Stimulated activated naive CD8-positive, alpha-beta T cell treated with anti-CD3 and anti-CD28 coated beads, Interleukin-15, Interleukin-2, amounts not matched to agents 100 ng/mL and 50 ng/mL, for 24 hours (primary cell): ENCODE measurements at regions not wholly inside any gene's neighbourhood (a gene's known extent, or its start where the extent isn't known, plus 50 kb on each side); places are given as distances from the start of the nearest gene placed in this dataset.
A peak's percentile ranks its signal among the peaks of the same experiment; 100 is the strongest.
"Not testable (repeated sequence)": the region's sequence is repeated elsewhere in the genome, so short reads cannot be mapped to it uniquely, and the experiment has no call there.

Experiments used
- H3K27ac Mint-ChIP-seq: one replicate; pipeline ENCODE4 v1.8.0; 2021; ENCODE audit warnings: mild to moderate bottlenecking, mixed read lengths
- H3K27me3 Mint-ChIP-seq: one replicate; pipeline ENCODE4 v1.8.0; 2021; ENCODE audit warnings: mixed read lengths
- H3K36me3 Mint-ChIP-seq: one replicate; pipeline ENCODE4 v1.8.0; 2021; ENCODE audit warnings: low read depth, mixed read lengths
- H3K4me1 Mint-ChIP-seq: one replicate; pipeline ENCODE4 v1.8.0; 2021; ENCODE audit warnings: low read depth, mixed read lengths
- H3K4me3 Mint-ChIP-seq: one replicate; pipeline ENCODE4 v1.8.0; 2021; ENCODE audit warnings: mild to moderate bottlenecking, mixed read lengths
- H3K9me3 Mint-ChIP-seq: one replicate; pipeline ENCODE4 v1.8.0; 2021; ENCODE audit warnings: mixed read lengths

- Mint-ChIP-seq H3K4me3 (peak overlapping the region; percentile 40), H3K36me3 (peaks cover 12% of the 10 kb centered on the region), H3K4me1 (peaks cover 86% of the 10 kb centered on the region), H3K27me3 (no peaks in the 10 kb centered on the region), H3K9me3 (peaks cover 3% of the 10 kb centered on the region), H3K27ac (peak overlapping the region; percentile 93)
Observed at GRCh38 chr12:47415054-47415453, 290.8 kb downstream of the RPAP3 start.

- Mint-ChIP-seq H3K4me1 (peaks cover 86% of the 10 kb centered on the region), H3K9me3 (peaks cover 3% of the 10 kb centered on the region), H3K4me3 (peak overlapping the region; percentile 40), H3K36me3 (peaks cover 10% of the 10 kb centered on the region), H3K27me3 (no peaks in the 10 kb centered on the region), H3K27ac (peak overlapping the region; percentile 93)
Observed at GRCh38 chr12:47414511-47414910, 291.3 kb downstream of the RPAP3 start.

GRCh38 chr12:47413806-47414205 lies 292.0 kb downstream of the RPAP3 start:
- H3K4me1 Mint-ChIP-seq: peaks cover 86% of the 10 kb centered on the region
- H3K9me3 Mint-ChIP-seq: peaks cover 3% of the 10 kb centered on the region
- H3K27ac Mint-ChIP-seq: peak overlapping the region; percentile 90
- no peak overlapping the region for H3K4me3 Mint-ChIP-seq
- H3K27me3 Mint-ChIP-seq: no peaks in the 10 kb centered on the region
- H3K36me3 Mint-ChIP-seq: peaks cover 10% of the 10 kb centered on the region

- Mint-ChIP-seq H3K27ac (peak overlapping the region; percentile 90), H3K36me3 (peaks cover 10% of the 10 kb centered on the region), H3K9me3 (peaks cover 3% of the 10 kb centered on the region), H3K4me3 (peak overlapping the region; percentile 1), H3K27me3 (no peaks in the 10 kb centered on the region), H3K4me1 (peaks cover 88% of the 10 kb centered on the region)
Observed at GRCh38 chr12:47412601-47413236, 293.1 kb downstream of the RPAP3 start.

- no peaks in the 10 kb centered on the region for H3K27me3 Mint-ChIP-seq
- peaks cover 10% of the 10 kb centered on the region for H3K36me3 Mint-ChIP-seq
- peaks cover 3% of the 10 kb centered on the region for H3K9me3 Mint-ChIP-seq
- H3K27ac Mint-ChIP-seq: no peak overlapping the region
- H3K4me3 Mint-ChIP-seq: no peak overlapping the region
- H3K4me1 Mint-ChIP-seq: peaks cover 94% of the 10 kb centered on the region
Observed at GRCh38 chr12:47411966-47412365, 293.9 kb downstream of the RPAP3 start.

GRCh38 chr12:47410862-47411261 lies 295.0 kb downstream of the RPAP3 start:
- Mint-ChIP-seq H3K9me3 (peaks cover 3% of the 10 kb centered on the region), H3K4me3 (no peak overlapping the region), H3K4me1 (peaks cover 92% of the 10 kb centered on the region), H3K27ac (peak overlapping the region; percentile 29), H3K27me3 (no peaks in the 10 kb centered on the region), H3K36me3 (peaks cover 9% of the 10 kb centered on the region)

GRCh38 chr12:47410383-47410782 lies 295.4 kb downstream of the RPAP3 start:
- peaks cover 9% of the 10 kb centered on the region for H3K36me3 Mint-ChIP-seq
- H3K27me3 Mint-ChIP-seq: no peaks in the 10 kb centered on the region
- H3K4me1 Mint-ChIP-seq: peaks cover 91% of the 10 kb centered on the region
- H3K4me3 Mint-ChIP-seq: no peak overlapping the region
- H3K9me3 Mint-ChIP-seq: peaks cover 4% of the 10 kb centered on the region
- peak overlapping the region; percentile 29 for H3K27ac Mint-ChIP-seq

GRCh38 chr12:47409310-47409987 lies 296.4 kb downstream of the RPAP3 start:
- H3K4me3 Mint-ChIP-seq: no peak overlapping the region
- peak overlapping the region; percentile 12 for H3K27ac Mint-ChIP-seq
- peaks cover 82% of the 10 kb centered on the region for H3K4me1 Mint-ChIP-seq

GRCh38 chr12:47408171-47408871 lies 297.5 kb downstream of the RPAP3 start:
- H3K4me3 Mint-ChIP-seq: no peak overlapping the region
- peaks cover 4% of the 10 kb centered on the region for H3K9me3 Mint-ChIP-seq
- peaks cover 80% of the 10 kb centered on the region for H3K4me1 Mint-ChIP-seq
- H3K27me3 Mint-ChIP-seq: no peaks in the 10 kb centered on the region
- H3K27ac Mint-ChIP-seq: peak overlapping the region; percentile 49
- H3K36me3 Mint-ChIP-seq: peaks cover 9% of the 10 kb centered on the region

More at GRCh38 chr12:47409310-47409987, 296.4 kb downstream of the RPAP3 start:
- Mint-ChIP-seq H3K27me3 (no peaks in the 10 kb centered on the region), H3K36me3 (peaks cover 9% of the 10 kb centered on the region), H3K9me3 (peaks cover 4% of the 10 kb centered on the region)

- Mint-ChIP-seq H3K27ac (peak overlapping the region; percentile 66), H3K4me1 (peaks cover 80% of the 10 kb centered on the region), H3K4me3 (no peak overlapping the region), H3K27me3 (no peaks in the 10 kb centered on the region), H3K9me3 (peaks cover 4% of the 10 kb centered on the region), H3K36me3 (peaks cover 9% of the 10 kb centered on the region)
Observed at GRCh38 chr12:47407463-47408129, 298.2 kb downstream of the RPAP3 start.

- Mint-ChIP-seq H3K27ac (no peak overlapping the region), H3K27me3 (no peaks in the 10 kb centered on the region), H3K36me3 (peaks cover 38% of the 10 kb centered on the region), H3K4me1 (peaks cover 78% of the 10 kb centered on the region), H3K9me3 (peaks cover 18% of the 10 kb centered on the region), H3K4me3 (no peak overlapping the region)
Observed at GRCh38 chr12:47403681-47404080, 302.1 kb downstream of the RPAP3 start.

- Mint-ChIP-seq H3K36me3 (peaks cover 45% of the 10 kb centered on the region), H3K4me3 (peak overlapping the region; percentile 4), H3K9me3 (peaks cover 18% of the 10 kb centered on the region), H3K27ac (peak overlapping the region; percentile 84), H3K4me1 (peaks cover 84% of the 10 kb centered on the region)
- not testable (repeated sequence) for H3K27me3 Mint-ChIP-seq
Observed at GRCh38 chr12:47401196-47401595, 304.6 kb downstream of the RPAP3 start.

- peaks cover 40% of the 10 kb centered on the region for H3K36me3 Mint-ChIP-seq
- peak overlapping the region; percentile 84 for H3K27ac Mint-ChIP-seq
- H3K27me3 Mint-ChIP-seq: no peaks in the 10 kb centered on the region
- no peak overlapping the region for H3K4me3 Mint-ChIP-seq
- H3K4me1 Mint-ChIP-seq: peaks cover 87% of the 10 kb centered on the region
- peaks cover 13% of the 10 kb centered on the region for H3K9me3 Mint-ChIP-seq
Observed at GRCh38 chr12:47400266-47400665, 305.6 kb downstream of the RPAP3 start.

GRCh38 chr12:47397664-47398281 lies 308.1 kb downstream of the RPAP3 start:
- Mint-ChIP-seq H3K27ac (peak overlapping the region; percentile 97), H3K9me3 (peaks cover 13% of the 10 kb centered on the region), H3K4me1 (peaks cover 97% of the 10 kb centered on the region), H3K27me3 (no peaks in the 10 kb centered on the region), H3K4me3 (peak overlapping the region; percentile 44), H3K36me3 (peaks cover 48% of the 10 kb centered on the region)
